T-helper 9 cell (primary cell): ENCODE measurements at regions not wholly inside any gene's neighbourhood (a gene's known extent, or its start where the extent isn't known, plus 50 kb on each side); places are given as distances from the start of the nearest gene placed in this dataset.

Experiments used
- DNase-seq: peaks from one replicate; pipeline ENCODE4 v3.0.0-alpha.2; 2020

- no peak for DNase-seq
Observed at GRCh38 chr13:76654263-76654662, 231.9 kb downstream of the KCTD12 start.

- no peak for DNase-seq
Observed at GRCh38 chr13:76651286-76651685, 234.9 kb downstream of the KCTD12 start.

GRCh38 chr13:76647550-76647949, 238.7 kb downstream of the KCTD12 start:
- DNase-seq: no peak

- no peak for DNase-seq
Observed at GRCh38 chr13:76646946-76647345, 239.3 kb downstream of the KCTD12 start.

GRCh38 chr13:76645632-76646031, 240.6 kb downstream of the KCTD12 start:
- no peak for DNase-seq

GRCh38 chr13:76644906-76645305, 241.3 kb downstream of the KCTD12 start:
- no peak for DNase-seq

- no peak for DNase-seq
Observed at GRCh38 chr13:76643596-76643995, 242.6 kb downstream of the KCTD12 start.

- no peak for DNase-seq
Observed at GRCh38 chr13:76641056-76641455, 245.1 kb downstream of the KCTD12 start.

- no peak for DNase-seq
Observed at GRCh38 chr13:76638882-76639281, 247.3 kb downstream of the KCTD12 start.

- DNase-seq: no peak
Observed at GRCh38 chr13:76638181-76638580, 248.0 kb downstream of the KCTD12 start.

- no peak for DNase-seq
Observed at GRCh38 chr13:76637641-76638141, 248.5 kb downstream of the KCTD12 start.

GRCh38 chr13:76636829-76637228, 249.4 kb downstream of the KCTD12 start:
- no peak for DNase-seq

GRCh38 chr13:76635232-76636230, 250.7 kb downstream of the KCTD12 start:
- no peak for DNase-seq

- no peak for DNase-seq
Observed at GRCh38 chr13:76634431-76635191, 251.6 kb downstream of the KCTD12 start.

- DNase-seq: no peak
Observed at GRCh38 chr13:76632401-76633044, 253.7 kb downstream of the KCTD12 start.

- DNase-seq: no peak
Observed at GRCh38 chr13:76630629-76631230, 255.5 kb downstream of the KCTD12 start.

- no peak for DNase-seq
Observed at GRCh38 chr13:76622315-76623040, 263.7 kb downstream of the KCTD12 start.

GRCh38 chr13:76621705-76622104, 264.5 kb downstream of the KCTD12 start:
- DNase-seq: no peak

GRCh38 chr13:76620036-76620435, 266.2 kb downstream of the KCTD12 start:
- no peak for DNase-seq

GRCh38 chr13:76619631-76620030, 266.6 kb downstream of the KCTD12 start:
- DNase-seq: no peak

- DNase-seq: no peak
Observed at GRCh38 chr13:76610819-76611415, 275.3 kb downstream of the KCTD12 start.
